ENCODE measurements at regions not wholly inside any gene's neighbourhood (a gene's known extent, or its start where the extent isn't known, plus 50 kb on each side); places are given as distances from the start of the nearest gene placed in this dataset.

GRCh38 chr9:18012170-18012569, 433.3 kb downstream of the SH3GL2 start:
- FAIRE-seq = no peak
- no peak for TF ChIP-seq FOSL2 (IDR thresholded peaks at IDR 0.05)
- TF ChIP-seq FOSL2 (CRISPR knock-in tag; IDR thresholded peaks at IDR 0.05) = no peak
- no peak for TF ChIP-seq EHF (CRISPR knock-in tag; IDR thresholded peaks at IDR 0.05)
- TF ChIP-seq RFX5 (IDR thresholded peaks at IDR 0.05) = no peak
- TF ChIP-seq HES2 (IDR thresholded peaks at IDR 0.05) = no peak
- TF ChIP-seq REST (IDR thresholded peaks at IDR 0.05) = no peak
- TF ChIP-seq E2F6 (IDR thresholded peaks at IDR 0.05; ENCODE audit: borderline replicate concordance, low read depth) = no peak
- TF ChIP-seq FOSB (CRISPR knock-in tag; IDR thresholded peaks at IDR 0.05) = no peak
- no peak for TF ChIP-seq NFE2L2 (conservative IDR thresholded peaks at IDR 0.05; ENCODE audit: low read length)
- TF ChIP-seq CHD4 (IDR thresholded peaks at IDR 0.05; ENCODE audit: borderline replicate concordance) = no peak
- no peak for TF ChIP-seq TFCP2L1 (CRISPR knock-in tag; IDR thresholded peaks at IDR 0.05)
- TF ChIP-seq RAD21 (conservative IDR thresholded peaks at IDR 0.05 in 1 of 2, IDR thresholded peaks at IDR 0.05 in 1 of 2) = no peak
- no peak for TF ChIP-seq PHF8 (IDR thresholded peaks at IDR 0.05; ENCODE audit: borderline replicate concordance, low read depth)
- TF ChIP-seq MAZ (IDR thresholded peaks at IDR 0.05; ENCODE audit: borderline replicate concordance, low read depth, low read length) = no peak
- no peak for TF ChIP-seq HMGXB4 (CRISPR knock-in tag; IDR thresholded peaks at IDR 0.05; ENCODE audit: borderline replicate concordance)
- no peak for TF ChIP-seq ATOH8 (CRISPR knock-in tag; IDR thresholded peaks at IDR 0.05; ENCODE audit: low read depth)
- no peak for TF ChIP-seq POLR2A (IDR thresholded peaks at IDR 0.05; ENCODE audit: low read length)
- H3K4me3 ChIP-seq = no peak overlapping the region
- 2% methylated on average over 4 of the region's 4 CpGs for whole genome bisulfite sequencing (ENCODE audit: missing lambda C conversion rate)
- ChIA-PET CTCF (interaction anchor here (1.7 to 2.1 kb wide), 2 partner anchors 11 to 16 kb away, joined by 4 to 6 read pairs; no protein-coding TSS in a partner anchor), POLR2A (no interaction called here)
- ATAC-seq = no peak
- no peak overlapping the region for H3K4me2 ChIP-seq
- DNase-seq (ENCODE audit: low read depth in 1 of 2, low spot score in 1 of 2) = no peak
- no peaks in the 10 kb centered on the region for H3K4me1 ChIP-seq
- H3K9me3 ChIP-seq = no peaks in the 10 kb centered on the region
- H3K27ac ChIP-seq = no peak overlapping the region

- Histone ChIP-seq H3K4me1 (no peaks in the 10 kb centered on the region), H3K9me3 (no peaks in the 10 kb centered on the region), H3K4me3 (no peak overlapping the region), H3K4me2 (no peak overlapping the region), H3K27ac (no peak overlapping the region)
- no peak for FAIRE-seq
- CTCF ChIA-PET = no interaction called here
- no peak for ATAC-seq
- TF ChIP-seq SREBF2 (IDR thresholded peaks at IDR 0.05) (no peak), TFCP2L1 (CRISPR knock-in tag; IDR thresholded peaks at IDR 0.05) (no peak), HDAC2 (IDR thresholded peaks at IDR 0.05) (no peak), CHD4 (IDR thresholded peaks at IDR 0.05; ENCODE audit: borderline replicate concordance) (no peak), EP300 (IDR thresholded peaks at IDR 0.05) (no peak), FOXS1 (CRISPR knock-in tag; IDR thresholded peaks at IDR 0.05) (no peak), EHMT2 (IDR thresholded peaks at IDR 0.05; ENCODE audit: low read depth) (no peak), GATA3 (IDR thresholded peaks at IDR 0.05; ENCODE audit: borderline replicate concordance) (no peak)
- 18% methylated on average over 3 of the region's 3 CpGs for WGBS (ENCODE audit: missing lambda C conversion rate)
- DNase-seq (ENCODE audit: low read depth in 1 of 2, low spot score in 1 of 2) = no peak
- POLR2A ChIA-PET = no interaction called here
Measured at GRCh38 chr9:18014556-18014955, 435.7 kb downstream of the SH3GL2 start.

All from A549 (cell line).